Fibroblast of the conjunctiva (primary cell): ENCODE measurements at regions not wholly inside any gene's neighbourhood (a gene's known extent, or its start where the extent isn't known, plus 50 kb on each side); places are given as distances from the start of the nearest gene placed in this dataset.
"Not testable (repeated sequence)": the region's sequence is repeated elsewhere in the genome, so short reads cannot be mapped to it uniquely, and the experiment has no call there.

ENCODE experiments used
- DNase-seq: peaks from one replicate; pipeline ENCODE4 v3.0.0-alpha.2; 2010; ENCODE audit warnings: low read depth

DNA sequence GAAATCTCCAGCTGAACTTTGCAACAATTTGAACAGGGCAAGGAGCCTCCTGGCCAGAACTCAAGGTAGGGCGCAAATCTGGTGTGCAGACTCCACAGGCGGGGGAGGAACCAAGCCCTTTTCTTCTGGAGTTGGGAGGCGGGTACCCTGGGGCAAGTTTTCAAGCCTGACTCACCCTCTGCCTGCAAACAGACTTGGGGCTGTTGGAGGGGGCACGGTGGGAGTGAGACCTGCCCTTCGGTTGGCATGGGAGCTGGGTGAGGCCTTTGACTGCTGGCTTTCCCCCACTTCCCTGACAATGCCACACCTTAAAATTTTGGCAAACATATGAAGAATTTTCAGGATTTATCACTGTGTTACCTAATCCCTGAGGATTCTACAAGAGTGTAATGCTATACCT is 709.8 kb upstream of the DIAPH2 start:
- no peak for DNase-seq

DNA sequence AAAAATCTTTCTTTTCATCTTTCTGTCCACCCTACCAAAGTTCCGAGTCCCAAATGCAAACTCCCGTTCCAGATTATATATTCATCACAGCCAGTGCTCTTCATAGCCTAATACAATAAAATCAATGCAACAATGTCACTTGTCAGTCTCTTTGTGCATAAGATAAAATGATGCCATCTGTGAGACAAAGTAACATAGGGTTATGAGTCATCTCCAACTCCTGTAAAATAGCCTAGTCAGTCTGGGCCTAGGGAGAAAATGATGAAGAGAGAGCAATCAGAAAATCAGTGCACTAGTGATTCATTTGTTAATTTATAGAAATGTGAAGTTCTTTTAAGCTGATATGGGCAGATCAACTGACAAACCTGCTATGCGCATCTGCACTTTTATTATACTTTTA is 689.1 kb upstream of the DIAPH2 start:
- DNase-seq = no peak

DNA sequence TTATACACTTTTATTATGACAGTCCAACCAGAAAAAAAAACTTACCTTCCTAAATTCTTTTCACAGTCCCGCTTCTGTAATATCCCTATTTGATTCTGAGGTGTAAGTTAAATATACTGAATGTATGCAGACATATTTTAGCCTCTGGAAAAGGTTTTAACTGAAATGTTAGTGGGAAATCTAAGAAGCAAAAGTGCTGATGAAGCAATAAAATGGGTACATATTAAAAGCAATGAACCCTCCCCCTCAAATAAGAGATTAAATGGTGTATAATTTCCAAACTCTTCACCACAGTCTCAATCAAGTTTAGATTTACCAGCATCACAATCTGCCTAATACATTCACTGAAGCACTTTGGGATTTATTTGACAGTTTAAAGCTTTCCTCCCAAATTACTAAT is 688.3 kb upstream of the DIAPH2 start:
- DNase-seq = no peak

DNA sequence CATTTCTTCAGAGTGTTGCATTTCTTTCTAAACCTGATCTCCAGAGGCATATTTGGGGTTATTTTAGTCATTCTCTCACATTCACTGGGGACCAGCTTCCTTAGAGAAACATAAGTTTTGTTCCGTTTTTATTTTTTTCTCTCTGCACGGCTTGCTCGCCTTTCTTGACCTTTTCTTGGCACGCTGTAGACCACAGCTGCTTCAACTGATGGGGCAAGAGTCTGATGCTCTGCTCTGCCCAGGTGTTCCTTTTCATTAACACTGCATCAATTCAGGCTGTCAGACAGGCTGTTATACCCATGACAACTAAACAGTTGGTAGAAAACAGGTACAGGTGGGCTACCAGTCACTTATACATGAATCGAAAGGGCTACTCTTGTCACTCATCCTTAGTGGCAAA is 682.2 kb upstream of the DIAPH2 start:
- DNase-seq = no peak

- peak; percentile 30 for DNase-seq
These were observed 680.3 kb upstream of the DIAPH2 start for GRCh38 chrX:96004386-96004785.

- DNase-seq = no peak
These were observed 678.4 kb upstream of the DIAPH2 start for GRCh38 chrX:96006281-96006680.

GRCh38 chrX:96027407-96027806 is 657.2 kb upstream of the DIAPH2 start:
- peak; percentile 52 for DNase-seq

DNA sequence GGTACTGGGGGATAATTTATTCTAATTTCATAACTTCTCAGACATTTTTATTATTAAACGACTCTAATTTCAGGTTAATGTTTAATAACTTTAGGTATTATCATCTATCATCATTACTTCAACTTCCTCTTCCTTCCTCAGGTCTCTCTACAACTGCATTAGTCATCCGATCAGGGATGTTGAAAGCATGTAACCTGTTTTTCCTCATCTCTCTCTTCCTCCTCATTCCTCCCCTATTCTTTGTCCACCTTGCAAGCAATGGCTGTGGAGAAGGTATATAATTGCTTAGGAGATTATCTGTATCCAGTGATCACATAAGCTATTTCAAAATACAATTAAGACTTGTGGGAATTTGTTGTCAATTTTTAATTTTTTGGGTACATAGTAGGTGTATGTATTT is 632.6 kb upstream of the DIAPH2 start:
- DNase-seq = no peak

- no peak for DNase-seq
These were observed 602.8 kb upstream of the DIAPH2 start for GRCh38 chrX:96081891-96082290.

DNA sequence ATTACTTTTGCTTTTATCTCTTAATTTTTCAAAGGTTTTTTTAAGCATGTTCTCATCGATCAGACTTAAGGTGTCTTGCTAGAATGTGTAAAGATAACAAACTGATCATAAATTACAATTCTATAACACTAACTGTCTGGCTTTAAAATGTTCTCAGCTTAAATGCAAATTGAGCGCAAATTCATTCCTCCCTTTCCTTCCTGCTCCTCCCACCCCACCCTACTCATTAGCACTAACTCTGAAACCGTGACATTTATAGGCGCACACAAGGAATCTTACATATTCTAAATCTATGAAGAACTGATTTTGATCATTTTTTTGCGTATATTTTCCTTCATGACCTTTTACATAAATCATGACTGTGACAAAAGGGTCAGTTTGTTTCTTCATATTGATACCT is 590.0 kb upstream of the DIAPH2 start:
- DNase-seq = no peak

- DNase-seq = no peak
These were observed 586.2 kb upstream of the DIAPH2 start for GRCh38 chrX:96098471-96098870.

GRCh38 chrX:96102997-96103396 is 581.6 kb upstream of the DIAPH2 start:
- DNase-seq = no peak

DNA sequence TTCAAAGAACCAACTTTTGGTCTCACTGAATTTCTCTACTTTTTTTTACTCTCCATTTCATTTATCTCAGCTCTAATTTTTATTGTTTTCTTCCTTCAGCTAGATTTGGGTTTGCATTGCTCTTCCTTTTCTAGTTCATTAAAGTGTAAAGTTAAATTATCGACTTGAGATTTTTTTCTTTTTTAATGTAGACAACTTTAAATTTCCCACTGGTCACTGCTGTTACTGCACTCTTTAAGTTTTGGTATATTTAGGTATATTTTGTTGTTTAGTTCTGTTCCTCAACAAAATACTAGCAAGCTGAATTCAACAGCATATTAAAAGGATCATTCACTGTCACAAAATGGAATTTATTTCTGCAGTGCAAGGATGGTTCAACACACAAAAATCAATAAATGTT is 572.0 kb upstream of the DIAPH2 start:
- DNase-seq = no peak

- no peak for DNase-seq
These were observed 558.5 kb upstream of the DIAPH2 start for GRCh38 chrX:96126182-96126581.

DNA sequence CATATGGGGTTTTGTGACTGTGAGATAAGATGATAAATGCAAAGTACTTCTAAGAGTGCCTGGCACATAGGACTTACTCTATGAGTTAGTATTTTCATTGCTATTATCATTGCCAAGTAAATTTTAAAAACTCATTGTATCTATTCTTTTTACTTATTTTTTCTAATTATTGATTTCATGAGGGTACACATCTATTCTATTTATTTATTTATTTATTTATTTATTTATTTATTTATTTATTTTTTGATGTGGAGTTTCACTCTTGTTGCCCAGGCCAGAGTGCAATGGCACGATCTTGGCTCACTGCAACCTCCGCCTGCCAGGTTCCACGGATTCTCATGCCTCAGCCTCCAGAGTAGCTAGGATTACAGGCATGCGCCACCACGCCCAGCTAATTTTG is 556.6 kb upstream of the DIAPH2 start:
- DNase-seq = not testable (repeated sequence)

GRCh38 chrX:96140796-96141195 is 543.8 kb upstream of the DIAPH2 start:
- no peak for DNase-seq

DNA sequence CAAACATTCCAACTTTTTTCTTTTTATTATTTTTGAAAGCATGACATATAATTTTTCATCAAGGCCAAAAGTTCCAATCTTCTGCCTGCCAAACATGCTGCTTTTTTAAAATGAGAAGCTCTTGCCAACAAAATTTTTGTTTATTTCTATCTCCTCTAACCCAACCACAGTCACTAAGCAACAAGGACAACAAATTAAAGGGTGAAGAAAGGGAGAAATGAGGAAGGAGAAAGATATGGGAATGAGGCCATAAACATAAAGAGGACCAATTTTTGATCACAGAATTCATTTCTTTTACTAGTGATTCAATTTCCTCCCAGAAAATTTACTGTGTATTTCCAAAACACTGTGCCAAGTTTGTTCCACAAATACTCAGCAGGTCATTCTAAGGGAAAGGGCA is 537.0 kb upstream of the DIAPH2 start:
- peak; percentile 0 for DNase-seq

DNA sequence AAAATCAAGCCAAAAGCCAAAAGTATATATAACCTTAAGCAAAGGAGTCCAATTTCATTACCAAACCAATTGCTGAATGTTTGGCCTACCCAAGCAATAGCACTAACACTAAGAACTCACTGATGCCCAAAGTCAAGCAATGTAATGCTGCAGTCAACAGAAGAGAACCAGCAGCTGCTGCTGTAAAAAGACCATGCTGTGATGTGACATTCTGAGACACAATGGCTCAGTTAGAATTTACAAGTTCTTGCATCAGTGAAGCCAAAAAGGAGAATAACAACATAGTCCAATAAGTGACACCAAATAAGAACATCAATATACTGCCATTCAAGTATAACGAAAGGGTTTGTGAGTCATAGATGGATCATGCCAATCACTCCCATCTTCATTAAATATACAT is 514.0 kb upstream of the DIAPH2 start:
- DNase-seq = no peak

DNA sequence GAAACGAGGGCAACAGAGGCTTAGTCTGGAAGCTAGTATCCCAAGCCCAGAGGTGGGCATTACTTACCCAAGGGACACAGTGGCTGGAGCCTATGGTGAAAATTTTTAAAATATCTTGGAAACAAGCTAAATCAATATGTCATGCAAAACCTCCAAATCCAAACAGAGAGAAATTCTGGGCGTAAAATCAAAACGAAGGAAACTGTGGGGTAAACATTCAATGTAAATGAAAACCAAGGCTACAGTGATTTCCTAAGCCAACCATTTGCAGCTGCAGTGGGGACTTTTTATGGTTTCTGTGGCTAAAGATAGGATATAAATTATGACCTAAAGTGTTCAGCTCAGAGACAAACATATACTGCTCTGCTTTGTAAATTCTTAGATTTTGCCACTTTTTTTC is 507.7 kb upstream of the DIAPH2 start:
- no peak for DNase-seq

- DNase-seq = no peak
These were observed 503.0 kb upstream of the DIAPH2 start for GRCh38 chrX:96181605-96182004.

GRCh38 chrX:96182366-96182765 is 502.3 kb upstream of the DIAPH2 start:
- DNase-seq = peak; percentile 18

- no peak for DNase-seq
These were observed 501.3 kb upstream of the DIAPH2 start for GRCh38 chrX:96183391-96183790.

- no peak for DNase-seq
These were observed 500.8 kb upstream of the DIAPH2 start for GRCh38 chrX:96183843-96184242.

DNA sequence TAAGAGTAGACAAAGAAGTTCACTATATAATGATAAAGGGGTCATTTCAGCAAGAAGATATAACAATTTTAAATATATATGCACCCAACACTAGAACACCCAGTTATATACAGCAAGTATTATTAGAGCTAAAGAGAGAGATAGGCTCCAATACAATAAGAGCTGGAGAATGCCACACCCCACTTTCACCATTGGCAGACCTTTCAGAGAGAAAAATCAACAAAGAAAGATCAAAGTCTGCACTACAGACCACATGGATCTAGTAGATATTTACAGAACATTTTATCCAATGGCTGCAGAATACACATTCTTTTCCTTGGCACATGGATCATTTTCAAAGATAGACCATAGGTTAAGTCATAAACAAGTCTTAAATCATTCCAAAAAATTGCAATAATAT is 479.7 kb upstream of the DIAPH2 start:
- no peak for DNase-seq

DNA sequence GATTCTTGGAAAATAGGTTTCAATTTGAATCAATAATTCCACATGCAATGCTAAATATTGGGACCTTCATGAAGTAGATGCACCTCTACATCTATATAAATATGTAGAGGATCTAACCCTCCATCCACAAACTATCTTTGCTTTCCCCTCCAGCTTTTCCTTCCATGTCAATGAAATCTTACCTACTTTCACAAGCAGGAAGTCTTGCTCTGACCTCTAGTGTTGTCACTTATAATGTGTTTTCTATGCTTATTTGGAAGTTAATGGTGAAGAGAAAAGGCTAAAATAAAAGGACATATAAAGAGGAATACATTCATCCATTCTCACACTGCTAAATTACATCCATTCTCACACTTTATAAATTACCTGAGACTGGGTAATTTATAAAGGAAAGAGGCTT is 472.7 kb upstream of the DIAPH2 start:
- DNase-seq = no peak
